Upper lobe of right lung (tissue), 1 donor: ENCODE measurements at regions not wholly inside any gene's neighbourhood (a gene's known extent, or its start where the extent isn't known, plus 50 kb on each side); places are given as distances from the start of the nearest gene placed in this dataset.

ENCODE experiments used
- ATAC-seq: fragments of 200-7000 bp; cut with Tn5 transposase; one replicate; pipeline ENCODE4 v1.9.1; 2020; ENCODE audit warnings: mild to moderate bottlenecking, moderate library complexity
- DNase-seq: peaks from one replicate; pipeline ENCODE4 v3.0.0-alpha.2; 2020
- H3K27ac ChIP-seq: fragments of 200-600 bp; one replicate; pipeline ENCODE4 v1.8.0; 2022
- H3K27me3 ChIP-seq: fragments of 200-600 bp; one replicate; pipeline ENCODE4 v1.8.0; 2022; ENCODE audit warnings: mild to moderate bottlenecking
- H3K36me3 ChIP-seq: fragments of 200-600 bp; one replicate; pipeline ENCODE4 v1.8.0; 2022
- H3K4me1 ChIP-seq: fragments of 200-600 bp; one replicate; pipeline ENCODE4 v1.8.0; 2022
- H3K4me3 ChIP-seq: fragments of 200-600 bp; one replicate; pipeline ENCODE4 v1.8.0; 2022; ENCODE audit warnings: mild to moderate bottlenecking
- H3K9me3 ChIP-seq: fragments of 200-600 bp; one replicate; pipeline ENCODE4 v1.8.0; 2022
- intact Hi-C: fragments of 100-400 bp; cut with DNase I; formaldehyde crosslinking; loops from one replicate; pipeline ENCODE4 v1.11.0; 2022
- TF ChIP-seq, protein P1 (sequence below): fragments of 200-600 bp; IDR thresholded peaks from one replicate; pipeline ENCODE4 v1.8.0; 2022; ENCODE audit warnings: antibody characterized with exemption
- donor health status: DM: no; HTN: yes; CAD: no; lungs with severe emphysema.

DNA sequence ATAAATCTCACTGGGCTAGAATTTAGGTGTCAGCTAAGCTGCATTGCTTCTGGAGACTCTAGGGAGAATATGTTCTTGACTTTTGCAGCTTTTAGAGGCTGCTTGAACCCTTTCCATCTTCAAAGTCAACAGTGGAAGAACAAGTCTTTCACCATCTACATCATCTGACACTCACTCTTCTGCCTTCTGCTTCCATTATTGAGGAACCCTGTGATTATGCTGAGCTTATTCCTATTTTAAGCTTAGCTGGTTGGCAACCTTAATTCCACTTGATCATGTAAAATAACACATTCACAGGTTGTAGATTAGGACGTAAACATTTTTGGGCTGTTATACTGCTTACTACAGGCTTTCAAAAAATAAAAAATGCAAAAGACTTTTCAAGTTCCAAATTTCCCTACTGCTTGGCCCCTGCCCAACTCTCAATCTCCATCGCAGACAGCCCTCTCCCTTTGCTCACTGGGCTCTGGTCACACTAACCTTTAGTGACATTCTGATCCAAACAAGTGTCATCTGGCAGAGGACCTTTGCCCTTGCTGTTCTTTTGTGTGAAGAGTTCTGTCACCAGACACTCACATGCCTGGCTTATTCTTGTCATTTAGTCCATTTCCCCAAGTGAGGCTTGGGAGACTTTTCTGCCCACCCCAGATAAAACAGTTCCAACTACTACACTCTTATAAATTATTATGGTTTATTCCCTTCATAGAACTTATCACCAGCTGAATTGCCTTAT, 1056.0 kb downstream of the STIM2 start:
- DNase-seq (no peak), ATAC-seq (no peak)
- Histone ChIP-seq H3K4me3 (no peak overlapping the region), H3K9me3 (no peaks in the 10 kb centered on the region), H3K27me3 (no peaks in the 10 kb centered on the region), H3K4me1 (no peaks in the 10 kb centered on the region), H3K36me3 (no peaks in the 10 kb centered on the region), H3K27ac (no peak overlapping the region)
- TF ChIP-seq, protein P1, sequence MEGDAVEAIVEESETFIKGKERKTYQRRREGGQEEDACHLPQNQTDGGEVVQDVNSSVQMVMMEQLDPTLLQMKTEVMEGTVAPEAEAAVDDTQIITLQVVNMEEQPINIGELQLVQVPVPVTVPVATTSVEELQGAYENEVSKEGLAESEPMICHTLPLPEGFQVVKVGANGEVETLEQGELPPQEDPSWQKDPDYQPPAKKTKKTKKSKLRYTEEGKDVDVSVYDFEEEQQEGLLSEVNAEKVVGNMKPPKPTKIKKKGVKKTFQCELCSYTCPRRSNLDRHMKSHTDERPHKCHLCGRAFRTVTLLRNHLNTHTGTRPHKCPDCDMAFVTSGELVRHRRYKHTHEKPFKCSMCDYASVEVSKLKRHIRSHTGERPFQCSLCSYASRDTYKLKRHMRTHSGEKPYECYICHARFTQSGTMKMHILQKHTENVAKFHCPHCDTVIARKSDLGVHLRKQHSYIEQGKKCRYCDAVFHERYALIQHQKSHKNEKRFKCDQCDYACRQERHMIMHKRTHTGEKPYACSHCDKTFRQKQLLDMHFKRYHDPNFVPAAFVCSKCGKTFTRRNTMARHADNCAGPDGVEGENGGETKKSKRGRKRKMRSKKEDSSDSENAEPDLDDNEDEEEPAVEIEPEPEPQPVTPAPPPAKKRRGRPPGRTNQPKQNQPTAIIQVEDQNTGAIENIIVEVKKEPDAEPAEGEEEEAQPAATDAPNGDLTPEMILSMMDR, result no peak
- intact Hi-C loops, result no loop called here

DNA sequence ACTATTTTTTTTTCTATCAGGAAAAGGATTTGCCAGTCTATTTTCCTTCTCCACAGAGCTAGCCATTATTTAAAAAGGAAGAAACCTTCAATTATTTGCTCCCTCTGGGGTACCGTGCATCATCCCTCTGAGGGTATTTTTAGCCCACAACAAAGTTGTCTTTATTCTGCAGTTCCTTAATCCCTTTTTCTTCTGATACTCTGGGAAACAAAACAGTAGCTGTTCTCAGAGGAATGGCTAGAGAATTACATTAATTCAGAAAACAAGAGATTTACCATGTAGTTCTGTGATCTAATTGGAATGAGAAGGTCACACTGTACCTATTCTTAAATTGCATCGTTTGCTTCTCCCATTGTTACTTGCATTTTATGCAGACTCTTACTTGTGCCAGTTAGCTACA, 1056.7 kb downstream of the STIM2 start:
- Histone ChIP-seq H3K9me3 (no peaks in the 10 kb centered on the region), H3K4me1 (no peaks in the 10 kb centered on the region), H3K36me3 (no peaks in the 10 kb centered on the region), H3K4me3 (no peak overlapping the region), H3K27ac (no peak overlapping the region), H3K27me3 (no peaks in the 10 kb centered on the region)
- intact Hi-C loops, result no loop called here
- DNase-seq (no peak), ATAC-seq (no peak)
- TF ChIP-seq, protein P1, result no peak

DNA sequence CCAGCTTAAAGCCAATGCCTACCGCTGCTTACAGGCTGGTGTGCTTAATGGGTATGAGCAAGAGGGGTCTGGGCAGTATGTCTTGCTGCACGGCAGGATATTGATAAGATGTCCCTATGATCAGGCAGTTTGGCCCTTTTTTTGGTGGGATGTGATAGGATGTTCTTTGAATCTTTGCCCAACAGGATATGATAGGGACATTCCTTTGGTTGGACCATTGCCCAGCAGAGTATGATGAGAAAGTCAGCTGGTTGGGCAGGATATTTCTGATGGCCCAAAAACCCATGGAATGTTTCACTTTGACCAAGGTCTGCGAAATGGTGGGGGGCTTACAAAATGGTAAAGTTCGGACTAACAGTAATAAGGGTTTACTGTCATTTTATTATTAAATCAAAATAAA, 1060.6 kb downstream of the STIM2 start:
- Histone ChIP-seq H3K36me3 (no peaks in the 10 kb centered on the region), H3K9me3 (no peaks in the 10 kb centered on the region), H3K27ac (no peak overlapping the region), H3K4me1 (no peaks in the 10 kb centered on the region), H3K27me3 (no peaks in the 10 kb centered on the region), H3K4me3 (no peak overlapping the region)
- ATAC-seq (no peak), DNase-seq (no peak)
- TF ChIP-seq, protein P1, result no peak
- intact Hi-C loops, result no loop called here

DNA sequence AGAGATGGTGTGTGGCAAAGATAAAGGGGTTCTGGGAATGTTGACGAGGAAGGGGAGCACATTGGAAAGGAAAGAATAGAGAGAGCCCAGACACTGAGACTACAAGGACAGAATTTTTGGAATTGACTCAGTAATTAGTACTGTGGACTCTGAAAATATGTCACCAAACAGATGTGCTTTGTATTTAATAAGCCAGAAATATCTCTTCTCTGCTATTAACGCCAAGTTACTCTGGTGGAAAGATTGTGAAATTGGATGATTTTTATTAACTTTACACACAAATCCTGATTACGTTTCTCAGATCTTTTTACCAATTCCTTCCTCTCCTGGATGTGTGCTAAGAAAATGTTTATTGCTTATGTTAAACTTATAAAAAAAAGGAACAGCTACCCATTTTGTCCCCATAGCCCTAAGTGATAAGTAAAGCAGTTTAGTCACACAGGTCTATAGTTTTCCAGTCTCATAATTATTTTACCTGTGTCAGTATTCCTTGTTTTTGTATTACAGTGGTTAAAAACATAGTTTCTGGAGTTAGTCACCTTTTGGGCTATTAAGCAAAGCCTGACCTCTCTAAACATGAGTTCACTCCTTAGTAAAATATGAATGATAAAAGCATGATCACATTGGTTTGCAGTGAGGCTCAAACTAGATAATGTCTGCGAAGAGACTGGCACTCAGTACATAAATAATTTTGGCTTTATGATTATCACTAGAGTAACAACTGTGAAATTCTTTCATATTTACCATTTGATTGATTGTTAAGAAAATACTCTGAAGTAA, 1068.3 kb downstream of the STIM2 start:
- Histone ChIP-seq H3K27ac (no peak overlapping the region), H3K4me1 (no peaks in the 10 kb centered on the region), H3K4me3 (no peak overlapping the region), H3K36me3 (no peaks in the 10 kb centered on the region), H3K9me3 (no peaks in the 10 kb centered on the region), H3K27me3 (no peaks in the 10 kb centered on the region)
- DNase-seq (no peak), ATAC-seq (no peak)
- intact Hi-C loops, result no loop called here
- TF ChIP-seq, protein P1, result no peak

- TF ChIP-seq, protein P1, result no peak
- Histone ChIP-seq H3K9me3 (no peaks in the 10 kb centered on the region), H3K4me3 (no peak overlapping the region), H3K27ac (no peak overlapping the region), H3K4me1 (no peaks in the 10 kb centered on the region), H3K36me3 (no peaks in the 10 kb centered on the region), H3K27me3 (no peaks in the 10 kb centered on the region)
- intact Hi-C loops, result no loop called here
- DNase-seq (no peak), ATAC-seq (no peak)
Measured at GRCh38 chr4:27930291-27930690, 1069.7 kb downstream of the STIM2 start.
